GM18858 (cell line): ENCODE measurements at regions not wholly inside any gene's neighbourhood (a gene's known extent, or its start where the extent isn't known, plus 50 kb on each side); places are given as distances from the start of the nearest gene placed in this dataset.

Source experiments
- ATAC-seq: cut with Tn5 transposase; IDR thresholded peaks from one replicate; pipeline ENCODE4 v1.9.1; 2021; ENCODE audit not compliant: unreplicated experiment

DNA sequence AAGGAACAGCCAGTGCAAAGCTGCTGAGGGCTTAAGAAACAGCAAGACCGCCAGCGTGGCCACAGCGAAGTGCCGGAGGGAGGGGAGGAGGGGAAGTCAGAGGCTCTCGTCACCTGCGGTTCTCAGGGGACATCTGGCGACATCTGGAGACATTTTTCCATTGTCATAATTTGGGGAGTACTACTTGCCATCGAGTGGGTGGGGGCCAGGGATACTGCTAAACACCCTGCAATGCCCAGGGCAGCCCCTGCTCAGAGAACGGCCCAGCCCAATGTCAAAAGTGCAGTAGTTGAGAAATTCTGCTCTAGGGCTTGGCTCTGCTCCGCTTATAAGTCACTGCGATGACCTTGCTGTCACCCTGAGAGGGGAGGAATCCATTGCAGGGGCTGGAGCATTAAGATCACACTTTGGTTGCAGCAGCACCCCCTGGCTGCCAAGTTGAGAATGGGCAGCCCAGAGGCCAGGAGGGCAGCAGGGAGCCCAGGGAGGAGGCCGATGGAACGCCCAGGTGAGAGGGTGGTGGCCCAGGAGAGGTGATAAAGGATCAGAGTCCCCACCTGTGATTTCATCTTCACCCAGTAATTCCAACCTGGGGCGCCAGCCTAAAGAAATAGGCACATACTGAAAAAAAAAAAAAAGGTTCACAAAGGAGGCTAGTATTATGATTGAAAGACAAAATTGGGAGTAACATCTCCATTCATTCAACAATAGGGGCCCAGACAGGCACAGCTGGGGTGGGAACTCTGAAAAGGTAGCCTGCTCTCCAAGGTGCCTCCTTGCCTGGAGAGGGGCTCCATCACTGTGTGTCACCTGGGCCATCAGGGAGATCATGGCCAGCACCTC is 218.2 kb downstream of the BMP7 start:
- ATAC-seq = no peak

GRCh38 chr20:57049296-57049695 is 217.1 kb downstream of the BMP7 start:
- ATAC-seq = no peak

- no peak for ATAC-seq
These were observed 215.3 kb downstream of the BMP7 start for GRCh38 chr20:57051096-57051495.

GRCh38 chr20:57053067-57053466 is 213.4 kb downstream of the BMP7 start:
- no peak for ATAC-seq

DNA sequence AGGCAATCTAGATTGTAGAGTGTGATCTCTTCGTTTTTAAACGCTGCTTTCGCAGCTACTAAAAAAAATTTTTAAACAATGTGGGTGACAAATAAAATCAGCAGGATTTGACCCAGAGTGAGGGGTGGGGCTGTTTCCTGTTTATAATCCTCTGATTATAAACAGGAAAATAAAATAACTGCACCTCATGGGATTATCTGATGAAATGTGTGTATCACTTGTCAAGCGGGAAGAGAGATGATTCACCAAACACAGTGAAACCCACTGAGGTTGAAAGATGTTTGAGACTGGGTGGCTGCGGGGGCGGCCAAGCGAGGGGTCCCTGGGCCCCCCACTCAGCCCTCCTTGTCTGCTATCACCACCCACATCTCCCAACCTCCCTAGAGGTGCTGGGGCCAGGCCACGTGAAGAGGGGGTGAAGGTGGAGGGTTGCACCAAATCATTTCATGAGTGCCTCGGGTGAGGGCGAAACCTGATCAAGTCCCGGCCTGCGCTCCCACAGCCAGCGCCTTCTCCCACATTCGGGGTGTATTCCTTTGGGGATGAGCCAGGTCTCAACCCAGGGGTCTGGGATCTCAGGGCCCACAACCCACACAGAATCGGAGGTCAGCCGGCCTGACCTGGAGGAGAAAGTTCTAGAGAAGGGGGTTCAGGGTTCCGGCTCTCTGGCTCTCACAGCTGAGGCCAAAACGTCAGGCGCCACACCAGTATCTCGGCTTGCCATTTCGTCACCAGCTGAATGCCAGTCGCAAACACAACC is 212.5 kb downstream of the BMP7 start:
- ATAC-seq = no peak

GRCh38 chr20:57055345-57055744 is 211.1 kb downstream of the BMP7 start:
- ATAC-seq = no peak

DNA sequence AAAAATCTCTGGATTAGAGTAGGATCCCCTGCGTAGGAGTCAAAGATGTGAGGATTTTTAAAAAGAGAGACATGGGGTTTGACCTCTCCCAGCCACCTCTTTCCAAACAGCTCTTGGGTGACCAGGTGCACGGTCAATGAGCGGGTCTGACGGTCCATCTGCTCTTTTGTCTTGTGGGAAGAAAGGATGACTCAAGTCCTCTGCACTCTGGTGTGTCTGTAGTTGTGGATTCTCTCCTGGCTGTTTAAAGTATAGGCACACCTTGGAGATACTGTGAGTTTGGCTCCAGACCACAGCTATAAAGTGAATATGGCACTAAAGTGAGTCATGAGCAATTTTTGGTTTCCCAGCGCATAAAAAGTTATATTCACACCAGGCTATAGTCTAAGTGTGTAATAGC is 209.8 kb downstream of the BMP7 start:
- ATAC-seq = no peak

GRCh38 chr20:57059055-57059596 is 207.3 kb downstream of the BMP7 start:
- ATAC-seq = no peak

DNA sequence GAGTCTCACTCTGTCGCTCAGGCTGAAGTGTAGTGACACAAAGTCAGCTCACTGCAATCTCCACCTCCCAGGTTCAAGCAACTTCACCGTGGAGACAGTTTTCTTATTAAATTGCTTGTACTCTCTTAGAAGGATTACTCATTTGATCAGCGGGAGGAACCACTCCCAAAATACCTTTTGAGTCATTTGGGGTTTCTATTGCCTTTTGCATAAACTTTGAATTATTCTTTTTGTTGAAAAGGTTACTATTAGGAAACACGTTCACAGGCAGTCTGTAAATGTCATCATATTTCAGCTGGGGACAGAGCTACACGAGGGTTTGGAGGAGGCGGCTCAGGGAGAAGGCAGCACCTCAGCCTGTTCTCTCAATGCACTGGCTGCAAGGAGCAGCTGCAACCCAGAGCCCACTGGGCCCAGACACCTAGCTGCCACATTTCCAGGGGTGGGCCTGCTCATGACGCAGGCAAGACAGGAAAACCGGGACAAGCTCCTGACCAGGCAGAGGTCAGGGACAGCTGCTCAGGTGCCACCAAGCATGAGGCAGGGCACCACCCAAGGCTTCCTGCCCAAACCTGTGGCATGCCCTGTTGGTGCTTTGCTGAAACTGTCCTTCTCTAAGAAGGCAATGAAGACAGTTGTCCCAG is 205.9 kb downstream of the BMP7 start:
- ATAC-seq = no peak

- ATAC-seq = no peak
These were observed 205.2 kb downstream of the BMP7 start for GRCh38 chr20:57061051-57061900.

- no peak for ATAC-seq
These were observed 204.2 kb downstream of the BMP7 start for GRCh38 chr20:57062241-57062640.

DNA sequence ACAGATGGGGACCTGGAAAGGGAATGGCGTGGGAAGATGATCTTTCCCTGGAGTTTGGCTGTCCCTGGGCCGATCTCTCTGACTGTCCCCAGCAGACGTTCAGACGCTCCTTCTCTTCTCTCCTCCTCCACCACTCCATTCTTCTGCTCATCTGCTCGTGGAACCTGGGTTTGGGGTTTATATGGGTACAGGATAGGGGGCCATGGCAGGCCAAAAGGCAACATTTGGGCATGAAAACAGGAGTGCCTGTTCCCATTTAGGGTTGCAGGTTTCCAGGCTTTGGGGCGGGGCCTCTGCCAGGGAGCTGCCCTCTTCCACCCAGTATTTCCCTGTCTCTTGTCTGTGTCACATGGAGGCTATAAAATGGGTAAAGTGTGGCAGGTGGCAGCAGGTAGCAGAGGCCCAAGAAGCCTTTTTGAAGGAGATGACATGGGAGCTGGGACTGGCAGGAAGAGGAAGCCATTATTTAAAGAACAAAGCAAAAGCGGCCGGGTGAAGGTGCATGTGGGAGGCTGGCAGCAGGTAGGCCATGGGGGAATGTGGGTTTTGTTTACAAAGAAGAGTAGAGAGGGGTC is 203.7 kb downstream of the BMP7 start:
- ATAC-seq = no peak

GRCh38 chr20:57064836-57065235 is 201.6 kb downstream of the BMP7 start:
- no peak for ATAC-seq

DNA sequence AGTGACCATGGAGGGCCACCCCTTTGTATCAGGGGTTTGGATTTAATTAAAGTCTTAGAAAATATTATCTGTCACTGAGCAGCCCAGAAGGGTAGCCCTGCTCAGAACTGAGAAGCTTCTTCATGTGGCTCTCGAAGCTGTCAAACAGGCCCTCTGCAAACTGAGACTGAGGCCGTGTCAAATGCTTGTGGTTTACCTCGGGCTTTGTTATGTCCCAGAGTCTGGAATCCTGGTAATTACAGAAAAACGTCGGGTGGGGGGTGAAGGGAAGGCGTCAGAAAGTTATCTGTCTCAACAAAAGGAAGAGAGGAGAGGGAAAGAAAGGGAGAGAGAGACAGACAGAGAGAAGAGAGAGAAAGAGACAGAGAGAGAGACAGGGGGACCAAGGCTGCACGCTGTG is 200.8 kb downstream of the BMP7 start:
- no peak for ATAC-seq

- no peak for ATAC-seq
These were observed 200.1 kb downstream of the BMP7 start for GRCh38 chr20:57066126-57066900.

DNA sequence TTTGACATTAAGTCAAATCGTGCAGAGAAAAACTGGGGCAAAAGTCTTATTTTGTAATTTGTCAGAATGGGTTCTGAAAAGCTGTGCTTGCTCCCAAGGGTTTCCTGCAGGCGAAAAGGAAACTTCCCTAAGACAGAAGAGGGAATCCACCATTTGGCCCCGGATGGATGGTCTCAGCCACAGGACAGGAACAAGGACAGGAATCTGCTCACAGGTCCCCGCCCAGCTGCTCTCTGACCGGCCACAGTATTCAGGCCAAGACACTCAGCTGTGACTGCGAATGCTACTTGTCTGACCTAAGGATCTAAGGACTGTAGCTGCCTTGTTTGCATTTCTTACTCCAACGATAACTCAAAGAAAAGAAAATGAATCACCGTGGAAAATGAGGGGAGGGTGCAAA is 197.0 kb downstream of the BMP7 start:
- ATAC-seq = no peak

GRCh38 chr20:57070296-57070695 is 196.1 kb downstream of the BMP7 start:
- no peak for ATAC-seq

- ATAC-seq = no peak
These were observed 195.1 kb downstream of the BMP7 start for GRCh38 chr20:57071283-57071731.

- ATAC-seq = no peak
These were observed 194.4 kb downstream of the BMP7 start for GRCh38 chr20:57071954-57072583.
